Astrocyte (in vitro differentiated cells and primary cell): ENCODE measurements at regions not wholly inside any gene's neighbourhood (a gene's known extent, or its start where the extent isn't known, plus 50 kb on each side); places are given as distances from the start of the nearest gene placed in this dataset.

Source experiments
- DNase-seq: peaks from one replicate; pipeline ENCODE4 v3.0.0-alpha.2; 2010; ENCODE audit warnings: low read depth
- FAIRE-seq: peaks from 2 replicates; lab custom pipeline; 2011; peaks lifted over from hg19 to GRCh38; lab: Jason Lieb, UNC
- H2AFZ ChIP-seq: 2 replicates; pipeline ENCODE4 v1.6.0; 2012; ENCODE audit warnings: low read depth, low read length, inconsistent platforms
- H3K27ac ChIP-seq: 2 replicates; pipeline ENCODE4 v1.5.1; 2011; ENCODE audit warnings: low read depth, low read length, inconsistent platforms
- H3K27me3 ChIP-seq: 2 replicates; pipeline ENCODE4 v1.6.0; 2011; ENCODE audit warnings: low read length, inconsistent platforms; ENCODE audit not compliant: insufficient read depth
- H3K36me3 ChIP-seq: 2 replicates; pipeline ENCODE4 v1.5.1; 2011; ENCODE audit warnings: low read length, inconsistent platforms; ENCODE audit not compliant: insufficient read depth
- H3K4me1 ChIP-seq: 2 replicates; pipeline ENCODE4 v1.5.1; 2011; ENCODE audit warnings: low read length, inconsistent platforms; ENCODE audit not compliant: insufficient read depth
- H3K4me2 ChIP-seq: 2 replicates; pipeline ENCODE4 v1.6.0; 2012; ENCODE audit warnings: low read length, inconsistent platforms
- H3K4me3 ChIP-seq: 2 replicates; pipeline ENCODE4 v1.5.1; 2011; ENCODE audit warnings: low read depth, mild to moderate bottlenecking, low read length, inconsistent platforms; ENCODE audit not compliant: insufficient read depth
- H3K79me2 ChIP-seq: 2 replicates; pipeline ENCODE4 v1.6.0; 2012; ENCODE audit warnings: mild to moderate bottlenecking, low read length, inconsistent platforms; ENCODE audit not compliant: insufficient read depth
- H3K9ac ChIP-seq: 2 replicates; pipeline ENCODE4 v1.6.0; 2012; ENCODE audit warnings: mild to moderate bottlenecking, low read length, inconsistent platforms
- H3K9me3 ChIP-seq: 2 replicates; pipeline ENCODE4 v1.5.1; 2012; ENCODE audit warnings: low read depth, mild to moderate bottlenecking, low read length, inconsistent platforms; ENCODE audit not compliant: insufficient read depth
- H4K20me1 ChIP-seq: 2 replicates; pipeline ENCODE4 v1.6.0; 2012; ENCODE audit warnings: low read length, inconsistent platforms; ENCODE audit not compliant: insufficient read depth
- H3K27ac Mint-ChIP-seq: one replicate; pipeline ENCODE4 v1.8.0; 2021; ENCODE audit warnings: mild to moderate bottlenecking, mixed read lengths; ENCODE audit not compliant: unreplicated experiment
- H3K27me3 Mint-ChIP-seq: one replicate; pipeline ENCODE4 v1.8.0; 2021; ENCODE audit warnings: low read depth, mixed read lengths; ENCODE audit not compliant: unreplicated experiment
- H3K36me3 Mint-ChIP-seq: one replicate; pipeline ENCODE4 v1.8.0; 2021; ENCODE audit warnings: low read depth, mixed read lengths; ENCODE audit not compliant: unreplicated experiment
- H3K4me1 Mint-ChIP-seq: one replicate; pipeline ENCODE4 v1.8.0; 2021; ENCODE audit warnings: low read depth, mixed read lengths; ENCODE audit not compliant: unreplicated experiment
- H3K4me3 Mint-ChIP-seq: one replicate; pipeline ENCODE4 v1.8.0; 2021; ENCODE audit warnings: mild to moderate bottlenecking, moderate library complexity, mixed read lengths; ENCODE audit not compliant: unreplicated experiment
- H3K9me3 Mint-ChIP-seq: one replicate; pipeline ENCODE4 v1.8.0; 2021; ENCODE audit warnings: mild to moderate bottlenecking, mixed read lengths; ENCODE audit not compliant: unreplicated experiment
- CTCF ChIP-seq: IDR thresholded peaks from 2 replicates; pipeline ENCODE4 v1.5.1; 2011; ENCODE audit warnings: low read depth, mild to moderate bottlenecking, inconsistent platforms, low read length, moderate library complexity; ENCODE audit not compliant: insufficient read depth
- EZH2 ChIP-seq: IDR thresholded peaks from 2 replicates; pipeline ENCODE4 v1.6.1; 2012; ENCODE audit warnings: mild to moderate bottlenecking, low read length, inconsistent platforms; ENCODE audit not compliant: insufficient read depth

- H3K9me3 ChIP-seq = no peaks in the 10 kb centered on the region
- no peak overlapping the region for H2AFZ ChIP-seq
- H3K9ac ChIP-seq = no peak overlapping the region
- DNase-seq (no peak), FAIRE-seq (no peak)
- no peaks in the 10 kb centered on the region for H3K36me3 ChIP-seq
- Mint-ChIP-seq H3K27ac (no peak overlapping the region), H3K4me3 (no peak overlapping the region), H3K9me3 (peaks cover 8% of the 10 kb centered on the region), H3K36me3 (no peaks in the 10 kb centered on the region), H3K4me1 (peaks cover 3% of the 10 kb centered on the region), H3K27me3 (no peaks in the 10 kb centered on the region)
- no peak overlapping the region for H3K4me3 ChIP-seq
- no peak overlapping the region for H3K4me2 ChIP-seq
- TF ChIP-seq CTCF = no peak
- TF ChIP-seq EZH2 = no peak
- no peaks in the 10 kb centered on the region for H4K20me1 ChIP-seq
- no peaks in the 10 kb centered on the region for H3K79me2 ChIP-seq
- no peaks in the 10 kb centered on the region for H3K4me1 ChIP-seq
- H3K27me3 ChIP-seq = no peaks in the 10 kb centered on the region
- no peak overlapping the region for H3K27ac ChIP-seq
These were observed 255.5 kb upstream of the LRRC7 start for GRCh38 chr1:69312055-69312732.

GRCh38 chr1:69313118-69313517 lies 254.6 kb upstream of the LRRC7 start:
- Histone ChIP-seq H2AFZ (no peak overlapping the region), H3K9ac (no peak overlapping the region), H3K79me2 (no peaks in the 10 kb centered on the region), H3K36me3 (no peaks in the 10 kb centered on the region), H3K9me3 (no peaks in the 10 kb centered on the region), H3K4me2 (no peak overlapping the region), H4K20me1 (no peaks in the 10 kb centered on the region), H3K4me3 (no peak overlapping the region), H3K27ac (no peak overlapping the region), H3K27me3 (no peaks in the 10 kb centered on the region), H3K4me1 (no peaks in the 10 kb centered on the region)
- Mint-ChIP-seq H3K27me3 (no peaks in the 10 kb centered on the region), H3K4me3 (no peak overlapping the region), H3K27ac (no peak overlapping the region), H3K9me3 (peaks cover 3% of the 10 kb centered on the region), H3K36me3 (no peaks in the 10 kb centered on the region), H3K4me1 (peaks cover 3% of the 10 kb centered on the region)
- DNase-seq (no peak), FAIRE-seq (no peak)
- TF ChIP-seq EZH2 (no peak), CTCF (no peak)

- FAIRE-seq = no peak
- no peak overlapping the region for H2AFZ ChIP-seq
- Mint-ChIP-seq H3K9me3 (peaks cover 3% of the 10 kb centered on the region), H3K4me3 (no peak overlapping the region), H3K36me3 (no peaks in the 10 kb centered on the region), H3K4me1 (peaks cover 3% of the 10 kb centered on the region), H3K27me3 (no peaks in the 10 kb centered on the region), H3K27ac (no peak overlapping the region)
- H3K9me3 ChIP-seq = no peaks in the 10 kb centered on the region
- H4K20me1 ChIP-seq = no peaks in the 10 kb centered on the region
- H3K27me3 ChIP-seq = no peaks in the 10 kb centered on the region
- H3K4me1 ChIP-seq = no peaks in the 10 kb centered on the region
- H3K79me2 ChIP-seq = no peaks in the 10 kb centered on the region
- TF ChIP-seq CTCF (no peak), EZH2 (no peak)
- no peak overlapping the region for H3K4me3 ChIP-seq
- no peak for DNase-seq
- H3K9ac ChIP-seq = no peak overlapping the region
- H3K36me3 ChIP-seq = no peaks in the 10 kb centered on the region
- H3K4me2 ChIP-seq = no peak overlapping the region
- no peak overlapping the region for H3K27ac ChIP-seq
These were observed 252.3 kb upstream of the LRRC7 start for GRCh38 chr1:69315416-69315815.
